ENCODE measurements at regions not wholly inside any gene's neighbourhood (a gene's known extent, or its start where the extent isn't known, plus 50 kb on each side); places are given as distances from the start of the nearest gene placed in this dataset.

DNA sequence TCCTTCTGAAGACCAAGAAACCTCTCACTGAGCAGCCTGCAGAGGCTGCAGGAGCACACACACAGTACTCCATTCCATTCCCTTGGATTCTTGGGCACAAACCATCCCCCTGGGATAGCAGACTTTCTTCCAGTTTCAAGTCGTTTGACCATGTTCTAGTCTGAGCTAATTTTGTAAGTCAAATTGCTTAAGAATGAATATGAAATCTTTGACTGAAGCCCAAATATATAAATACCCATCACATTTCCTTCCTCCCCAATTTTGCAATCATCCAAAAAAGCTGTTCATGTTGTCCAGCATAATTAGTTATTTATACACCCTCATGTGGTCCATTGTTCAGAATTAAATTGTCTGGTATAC lies 231.2 kb upstream of the TPRG1 start:
- peak; percentile 73 to 94 for DNase-seq

DNA sequence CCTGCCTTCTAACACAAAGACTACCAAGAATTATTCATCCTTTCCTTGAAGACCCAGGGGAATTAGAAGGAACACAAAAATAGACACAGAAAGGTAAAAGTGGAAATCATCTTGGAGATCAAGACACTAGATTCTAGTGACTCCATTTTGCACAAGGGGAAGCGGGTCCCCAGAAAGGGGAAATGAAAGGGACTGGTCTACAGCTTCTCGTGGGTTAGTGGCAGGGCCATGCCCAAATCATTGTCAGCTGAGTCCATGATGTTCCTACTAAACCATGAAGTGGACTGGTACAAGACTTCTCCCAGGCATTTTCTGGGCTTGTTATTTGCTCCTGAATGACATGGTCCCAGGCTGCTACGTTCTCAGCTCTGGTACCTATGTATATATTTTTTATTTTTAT lies 230.7 kb upstream of the TPRG1 start:
- DNase-seq = peak; percentile 93 to 95

DNA sequence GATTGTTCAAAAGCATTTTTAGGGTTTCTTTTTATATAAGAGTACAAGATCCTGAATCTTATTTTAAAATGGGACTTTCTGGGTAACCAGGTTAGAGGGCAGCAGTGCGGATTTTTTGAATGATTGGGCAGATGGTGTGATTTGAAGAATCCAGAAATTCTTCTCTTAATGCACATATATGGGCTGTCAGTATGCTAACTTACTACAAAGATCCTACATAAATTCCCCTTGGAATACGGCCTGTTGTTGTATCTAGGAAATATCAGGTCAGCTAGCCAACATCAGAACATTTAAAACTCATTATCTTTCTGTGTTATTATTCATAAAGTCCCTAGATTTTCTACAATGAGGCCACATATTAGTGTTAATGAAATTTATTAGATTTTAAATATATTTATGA lies 229.6 kb upstream of the TPRG1 start:
- DNase-seq = no peak

- DNase-seq = peak; percentile 80 to 92
These were observed 228.2 kb upstream of the TPRG1 start for GRCh38 chr3:188943591-188943990.

- peak in 1 of 2 donors; percentile 4 for DNase-seq
These were observed 227.7 kb upstream of the TPRG1 start for GRCh38 chr3:188944108-188944507.

- DNase-seq = peak; percentile 92
These were observed 225.2 kb upstream of the TPRG1 start for GRCh38 chr3:188946351-188947240.

GRCh38 chr3:188947401-188948280 lies 224.1 kb upstream of the TPRG1 start:
- peak; percentile 88 to 92 for DNase-seq

GRCh38 chr3:188948281-188948996 lies 223.3 kb upstream of the TPRG1 start:
- DNase-seq = peak; percentile 56 to 63

- DNase-seq = peak; percentile 94 to 96
These were observed 222.8 kb upstream of the TPRG1 start for GRCh38 chr3:188948997-188949389.

DNA sequence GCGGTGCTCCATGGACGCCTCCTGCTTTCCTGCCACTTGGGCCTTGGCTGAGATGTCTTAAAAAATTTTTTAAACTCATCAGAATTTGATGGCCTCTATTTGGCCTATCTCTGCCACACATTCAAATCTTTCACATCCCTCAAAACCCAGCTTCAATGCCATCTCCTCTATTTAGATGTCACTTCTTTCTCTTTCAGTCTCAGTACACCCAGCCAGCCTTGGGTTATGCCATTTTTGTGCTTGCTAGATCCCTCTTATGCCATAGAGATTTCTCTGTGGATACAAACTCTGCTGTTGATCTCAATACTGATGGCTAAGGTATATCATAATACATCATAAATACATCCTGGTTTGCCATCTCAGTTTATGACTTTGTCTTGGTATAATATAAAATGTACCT lies 222.3 kb upstream of the TPRG1 start:
- DNase-seq = peak in 1 of 2 donors; percentile 21

DNA sequence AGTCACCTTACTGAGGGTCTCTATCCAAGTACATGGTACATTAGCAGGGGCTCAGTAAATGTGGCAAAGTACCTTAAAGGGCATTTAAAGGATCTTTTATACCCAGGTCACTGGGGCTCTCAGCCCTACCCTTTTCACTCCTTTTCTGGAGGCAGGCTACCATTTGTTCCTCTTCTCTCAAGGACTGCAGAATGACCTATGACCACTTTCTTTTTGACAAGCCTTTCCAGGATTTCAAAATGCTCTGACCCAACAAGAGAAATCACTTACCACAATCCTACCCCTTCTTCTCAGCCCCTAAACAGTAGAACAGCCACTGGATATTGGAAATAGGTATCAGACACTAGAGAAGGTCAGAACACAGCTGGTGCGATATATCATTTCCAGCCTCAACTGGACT lies 221.8 kb upstream of the TPRG1 start:
- DNase-seq = peak; percentile 85 to 91

DNA sequence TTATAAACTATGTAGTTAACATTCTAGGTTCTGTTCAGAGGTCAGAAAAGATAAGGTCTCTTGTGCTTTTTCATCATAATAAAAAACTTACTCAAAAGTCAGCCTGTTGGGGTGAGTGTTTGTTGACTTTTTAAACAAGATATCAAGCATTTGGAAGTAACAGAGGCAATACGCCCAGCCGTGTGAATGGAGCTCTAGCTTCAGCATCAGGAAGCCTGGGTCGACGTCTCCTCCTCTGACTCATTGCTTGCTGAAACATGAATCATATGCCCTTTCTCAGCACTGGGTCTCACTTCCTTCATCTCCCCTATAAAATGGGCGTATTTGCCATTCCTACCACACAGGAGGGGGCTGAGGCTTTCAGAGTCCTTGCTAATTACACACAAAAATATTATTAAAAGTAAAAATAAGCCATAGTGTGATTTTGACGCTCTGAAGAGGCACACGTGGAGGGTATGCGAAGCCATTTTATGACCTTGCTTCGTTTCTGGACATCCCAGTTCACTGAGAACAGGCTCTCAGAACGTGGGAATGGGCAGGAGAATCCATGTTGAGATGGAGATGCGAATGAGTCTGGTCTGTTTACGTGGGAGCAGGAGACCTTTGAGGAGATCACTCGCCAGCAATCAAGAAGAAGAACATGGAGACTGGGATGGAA lies 220.8 kb upstream of the TPRG1 start:
- peak; percentile 92 to 95 for DNase-seq

GRCh38 chr3:188951734-188952133 lies 220.0 kb upstream of the TPRG1 start:
- DNase-seq = peak; percentile 23 to 37

- DNase-seq = peak; percentile 89 to 91
These were observed 217.1 kb upstream of the TPRG1 start for GRCh38 chr3:188954590-188955208.

DNA sequence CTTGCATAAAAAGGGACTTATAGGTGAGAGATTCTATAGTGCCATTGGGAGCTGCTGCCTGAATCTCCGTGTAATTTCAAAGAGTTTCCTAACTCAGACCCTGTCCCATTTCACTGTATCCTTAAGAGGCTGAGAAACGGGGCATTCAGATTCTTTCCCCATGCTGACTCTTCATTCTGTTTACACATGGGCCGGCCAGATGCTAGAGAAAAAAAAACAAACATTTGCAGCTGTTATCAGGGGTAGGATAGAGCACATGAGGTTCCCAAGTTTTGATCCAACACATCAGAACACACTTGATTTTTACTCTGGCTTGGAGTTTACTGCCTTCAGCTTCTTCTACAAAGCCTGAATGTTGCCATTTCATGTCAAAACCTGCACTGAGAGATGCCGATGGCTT lies 215.9 kb upstream of the TPRG1 start:
- no peak for DNase-seq

DNA sequence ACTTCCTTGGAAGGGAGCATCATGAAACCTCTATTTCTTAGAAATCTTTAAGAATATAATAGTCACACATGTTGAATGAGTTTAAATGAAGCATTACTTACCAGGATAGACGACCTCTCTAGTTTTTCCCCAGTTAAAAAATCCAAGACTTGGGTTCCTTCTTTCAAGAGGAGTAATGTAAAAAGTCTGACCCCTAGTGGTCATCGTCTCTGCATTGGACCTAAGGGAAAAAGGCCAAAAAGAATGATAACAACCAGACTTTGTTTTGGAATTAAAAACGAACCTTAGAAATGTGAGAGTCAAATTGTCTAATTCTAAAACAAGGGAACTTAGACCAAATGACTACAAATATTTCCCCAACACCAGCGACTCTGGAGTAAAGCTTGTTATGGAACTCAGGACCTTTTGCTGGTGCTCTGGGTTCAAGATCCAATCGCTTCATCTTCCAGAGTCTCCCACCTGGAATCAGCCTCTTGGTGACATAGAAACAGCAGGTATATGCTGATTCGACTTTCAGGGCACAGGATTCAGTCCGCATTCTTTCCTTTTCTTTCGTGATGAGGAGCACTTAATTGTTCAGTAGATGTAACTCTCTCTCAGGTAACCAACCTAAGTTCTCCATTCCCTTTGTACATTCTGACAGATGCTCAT lies 214.8 kb upstream of the TPRG1 start:
- DNase-seq = peak; percentile 73 to 74

- DNase-seq = peak in 1 of 2 donors; percentile 2
These were observed 212.8 kb upstream of the TPRG1 start for GRCh38 chr3:188959013-188959412.

DNA sequence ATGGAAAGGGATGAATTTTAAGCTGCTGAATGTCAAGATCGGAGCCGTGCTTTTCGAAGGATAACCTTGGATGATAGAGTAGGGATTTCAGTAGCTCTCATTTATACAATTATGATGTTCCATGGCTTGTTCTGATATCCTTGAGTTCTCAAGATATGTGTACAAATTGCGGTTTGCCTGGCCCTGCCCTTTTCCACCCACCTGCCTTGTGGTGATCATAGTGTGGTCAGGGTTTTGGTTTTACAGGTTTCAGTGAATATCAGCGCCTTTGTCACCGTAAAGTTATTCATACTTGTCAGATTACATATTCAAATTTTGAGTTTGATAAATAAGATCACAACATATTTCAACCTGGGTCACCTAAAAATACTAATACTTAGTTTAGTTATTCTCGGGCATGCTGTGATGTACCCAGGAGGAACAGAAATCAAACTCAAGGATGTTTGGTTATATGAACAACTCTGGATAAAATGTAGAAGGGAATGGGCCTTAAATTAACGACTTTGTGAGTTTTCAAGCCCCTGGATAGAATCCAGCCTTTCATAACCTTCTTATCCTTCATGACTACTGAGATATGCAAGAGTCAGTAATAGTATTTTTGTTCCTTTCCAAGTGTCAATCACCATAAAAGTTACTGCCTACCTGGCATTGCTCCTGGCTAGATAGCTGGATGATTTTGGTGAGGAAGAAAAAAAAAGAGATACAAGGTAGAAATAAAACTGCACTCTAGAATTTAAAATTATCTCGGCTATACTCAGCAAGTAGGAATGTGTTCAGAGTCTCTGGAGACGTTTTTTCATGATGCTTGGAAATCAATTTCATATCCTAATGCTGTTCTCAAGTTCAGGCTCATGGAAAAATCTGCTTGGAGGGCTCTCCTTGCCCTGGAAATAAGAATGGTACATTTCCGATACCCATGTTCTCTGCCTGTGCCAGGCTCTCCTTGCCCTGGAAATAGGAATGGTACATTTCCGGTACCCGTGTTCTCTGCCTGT lies 209.2 kb upstream of the TPRG1 start:
- DNase-seq = peak in 1 of 2 donors; percentile 1

GRCh38 chr3:188964957-188965356 lies 206.8 kb upstream of the TPRG1 start:
- DNase-seq = peak in 1 of 2 donors; percentile 1

DNA sequence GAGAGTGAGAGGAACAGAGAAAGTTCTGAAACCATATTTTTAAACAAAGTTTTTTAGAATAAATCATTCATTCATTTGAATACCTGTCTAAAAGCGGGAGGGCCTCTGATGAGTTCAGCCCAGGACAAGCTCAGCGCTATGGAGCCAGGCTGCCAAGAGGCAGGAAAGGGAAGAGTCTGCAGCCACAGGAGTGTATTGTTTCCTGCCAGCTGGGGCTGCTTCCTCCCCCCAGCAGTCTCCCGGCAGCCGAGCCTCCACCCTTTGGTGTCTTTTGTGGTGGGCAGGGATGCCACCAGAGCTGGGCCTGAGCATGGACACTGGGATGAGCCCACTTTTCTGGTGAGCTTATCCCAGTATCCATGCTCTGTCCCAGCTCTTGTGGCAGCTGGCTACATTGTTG lies 199.5 kb upstream of the TPRG1 start:
- DNase-seq = no peak
